ENCODE measurements at regions not wholly inside any gene's neighbourhood (a gene's known extent, or its start where the extent isn't known, plus 50 kb on each side); places are given as distances from the start of the nearest gene placed in this dataset.
"Not testable (repeated sequence)": the region's sequence is repeated elsewhere in the genome, so short reads cannot be mapped to it uniquely, and the experiment has no call there.

- no peak for DNase-seq
- H3K4me3 ChIP-seq: no peak overlapping the region
- no peaks in the 10 kb centered on the region for H3K9me3 ChIP-seq
- H3K27ac ChIP-seq: no peak overlapping the region
- H3K27me3 ChIP-seq: no peaks in the 10 kb centered on the region
- H3K9ac ChIP-seq (ENCODE audit: low read depth in 2 of 2, low read length in 2 of 2): no peak overlapping the region
- no peaks in the 10 kb centered on the region for H3K36me3 ChIP-seq
- intact Hi-C loops (cut with DNase I): no loop called here
- no peak for TF ChIP-seq CTCF (IDR thresholded peaks at IDR 0.05)
- H3K4me1 ChIP-seq: no peaks in the 10 kb centered on the region
Observed at GRCh38 chr10:29375888-29376287, 87.0 kb downstream of the LYZL1 start.

GRCh38 chr10:29377333-29377961 lies 88.6 kb downstream of the LYZL1 start:
- DNase-seq: no peak
- peak; percentile 71 for TF ChIP-seq CTCF (IDR thresholded peaks at IDR 0.05)

GRCh38 chr10:29378106-29378505 lies 89.2 kb downstream of the LYZL1 start:
- no peak overlapping the region for H3K27ac ChIP-seq
- H3K9ac ChIP-seq (ENCODE audit: low read depth in 2 of 2, low read length in 2 of 2): no peak overlapping the region
- no peak for DNase-seq
- H3K4me1 ChIP-seq: no peaks in the 10 kb centered on the region
- intact Hi-C loops (cut with DNase I): loop anchor here (2.0 kb wide), 1 partner anchor 67 kb away; no protein-coding TSS in a partner anchor
- H3K9me3 ChIP-seq: no peaks in the 10 kb centered on the region
- TF ChIP-seq CTCF (IDR thresholded peaks at IDR 0.05): no peak
- H3K36me3 ChIP-seq: no peaks in the 10 kb centered on the region
- no peak overlapping the region for H3K4me3 ChIP-seq
- no peaks in the 10 kb centered on the region for H3K27me3 ChIP-seq

More at GRCh38 chr10:29377333-29377961, 88.6 kb downstream of the LYZL1 start:
- Histone ChIP-seq H3K4me1 (no peaks in the 10 kb centered on the region), H3K9ac (ENCODE audit: low read depth in 2 of 2, low read length in 2 of 2) (no peak overlapping the region), H3K36me3 (no peaks in the 10 kb centered on the region), H3K9me3 (no peaks in the 10 kb centered on the region), H3K4me3 (no peak overlapping the region), H3K27me3 (no peaks in the 10 kb centered on the region), H3K27ac (no peak overlapping the region)
- intact Hi-C loops (cut with DNase I): no loop called here

GRCh38 chr10:29379208-29379607 lies 90.3 kb downstream of the LYZL1 start:
- Histone ChIP-seq H3K4me1 (no peaks in the 10 kb centered on the region), H3K4me3 (no peak overlapping the region), H3K27me3 (no peaks in the 10 kb centered on the region), H3K9ac (ENCODE audit: low read depth in 2 of 2, low read length in 2 of 2) (no peak overlapping the region), H3K9me3 (no peaks in the 10 kb centered on the region), H3K27ac (no peak overlapping the region), H3K36me3 (no peaks in the 10 kb centered on the region)
- DNase-seq: no peak
- intact Hi-C loops (cut with DNase I): loop anchor here (2.0 kb wide), 1 partner anchor 66 kb away; no protein-coding TSS in a partner anchor
- TF ChIP-seq CTCF (IDR thresholded peaks at IDR 0.05): no peak

GRCh38 chr10:29379777-29380598 lies 91.1 kb downstream of the LYZL1 start:
- not testable (repeated sequence) for H3K9me3 ChIP-seq; H3K27ac ChIP-seq; H3K27me3 ChIP-seq; DNase-seq; H3K4me3 ChIP-seq; H3K4me1 ChIP-seq; H3K9ac ChIP-seq (ENCODE audit: low read depth in 2 of 2, low read length in 2 of 2); H3K36me3 ChIP-seq
- intact Hi-C loops (cut with DNase I): loop anchor here (2.0 kb wide), 1 partner anchor 65 kb away; no protein-coding TSS in a partner anchor

DNA sequence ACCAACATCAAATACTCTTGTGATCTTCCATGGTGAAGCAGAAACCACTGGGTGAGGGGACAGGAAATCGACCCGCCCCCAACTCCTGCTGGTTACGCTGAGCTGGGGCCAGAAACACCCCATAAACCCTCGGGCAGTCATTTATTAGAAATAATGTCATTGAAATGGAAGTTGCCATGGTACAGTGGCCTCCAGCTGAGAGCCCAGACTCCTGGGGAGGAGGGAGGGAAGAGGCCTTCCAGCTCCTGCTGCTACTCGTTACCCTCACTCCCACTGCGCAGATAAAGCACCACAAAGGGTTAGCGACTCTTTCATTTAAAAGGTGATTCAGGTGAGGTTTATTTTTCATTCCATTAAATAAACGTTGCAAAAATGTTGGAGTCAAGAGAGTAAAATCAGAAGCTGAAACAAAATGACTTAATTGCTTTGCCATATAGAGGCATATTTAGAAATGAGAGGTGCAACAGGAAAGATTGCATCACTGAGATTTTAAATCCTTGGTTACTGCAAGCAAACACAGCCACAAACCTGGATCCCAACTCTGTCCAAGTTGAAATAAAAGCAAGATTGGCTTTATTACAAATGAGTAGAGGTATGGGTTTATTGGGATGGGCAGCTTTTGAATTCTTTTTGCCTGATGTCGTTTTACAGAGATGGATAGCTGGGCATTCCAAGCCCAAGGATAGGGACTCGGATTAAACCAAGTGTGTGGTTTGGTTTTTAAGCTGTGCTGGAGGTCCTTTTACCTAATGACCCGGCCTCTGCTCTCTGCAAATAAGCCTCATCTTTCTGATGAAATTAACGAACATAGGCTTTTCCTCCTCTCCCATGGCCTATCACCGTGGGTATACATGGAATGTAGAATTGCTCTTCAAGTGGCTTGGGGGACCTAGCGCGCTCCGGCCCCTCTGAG lies 92.0 kb downstream of the LYZL1 start:
- H3K4me1 ChIP-seq; intact Hi-C loops (cut with DNase I); H3K27me3 ChIP-seq; H3K36me3 ChIP-seq; H3K9me3 ChIP-seq; H3K9ac ChIP-seq (ENCODE audit: low read depth in 2 of 2, low read length in 2 of 2); DNase-seq; H3K4me3 ChIP-seq; H3K27ac ChIP-seq: not testable (repeated sequence)
